ENCODE measurements at regions not wholly inside any gene's neighbourhood (a gene's known extent, or its start where the extent isn't known, plus 50 kb on each side); places are given as distances from the start of the nearest gene placed in this dataset.

- H4K20me1 ChIP-seq (ENCODE audit: insufficient read depth) = no peaks in the 10 kb centered on the region
- H3K9ac ChIP-seq = no peak overlapping the region
- H3K79me2 ChIP-seq (ENCODE audit: insufficient read depth) = no peaks in the 10 kb centered on the region
- no peaks in the 10 kb centered on the region for H3K9me2 ChIP-seq (ENCODE audit: insufficient read depth)
- H3K9me3 ChIP-seq (ENCODE audit: low read depth) = no peaks in the 10 kb centered on the region
- no peaks in the 10 kb centered on the region for H3K36me3 ChIP-seq (ENCODE audit: low read depth)
- no peak overlapping the region for H3K4me3 ChIP-seq
- peak; percentile 8 for DNase-seq
- no peaks in the 10 kb centered on the region for H3K27me3 ChIP-seq (replicated peaks; ENCODE audit: insufficient read depth)
- WGBS, 2 experiments (ENCODE audit: low coverage in 1 of 2, low lambda C conversion rate in 2 of 2, missing lambda C conversion rate in 2 of 2) = 83 to 86% methylated on average over 4 of the region's 4 CpGs
- H2AFZ ChIP-seq = no peak overlapping the region
- no peak overlapping the region for H3K27ac ChIP-seq
- TF ChIP-seq EZH2 (IDR thresholded peaks at IDR 0.05; ENCODE audit: insufficient read depth, poor library complexity, severe bottlenecking) = no peak
- TF ChIP-seq EZH2phosphoT487 (IDR thresholded peaks at IDR 0.05; ENCODE audit: insufficient read depth, low read depth) = no peak
- no peaks in the 10 kb centered on the region for H3K4me1 ChIP-seq (ENCODE audit: insufficient read depth)
- in situ Hi-C loops (cut with MboI) = no loop called here
- no peaks in the 10 kb centered on the region for H3F3A ChIP-seq (ENCODE audit: insufficient read depth)
- no peak overlapping the region for H3K4me2 ChIP-seq (ENCODE audit: unreplicated experiment)
Observed at GRCh38 chr20:7806831-7807230, 133.4 kb downstream of the HAO1 start.

DNA sequence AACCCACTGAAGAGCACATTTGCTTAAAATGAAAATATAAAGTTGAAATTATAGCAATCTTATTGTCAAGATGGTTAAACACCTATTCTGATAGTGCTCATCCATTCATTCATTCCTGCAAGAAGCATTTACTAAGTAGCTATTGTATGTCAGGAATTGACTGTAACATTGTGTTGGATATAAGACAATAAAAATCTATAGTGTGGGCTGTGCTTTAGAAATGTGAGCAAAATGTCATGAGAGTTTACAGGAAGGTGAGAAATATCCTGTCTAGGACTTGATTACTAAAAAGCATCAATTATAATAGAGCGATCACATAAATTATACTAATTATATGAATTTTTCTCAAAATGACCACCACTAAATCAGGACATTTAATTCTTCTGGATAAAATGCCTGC is 123.0 kb downstream of the HAO1 start:
- no peaks in the 10 kb centered on the region for H3K9me3 ChIP-seq (ENCODE audit: low read depth)
- no peaks in the 10 kb centered on the region for H4K20me1 ChIP-seq (ENCODE audit: insufficient read depth)
- H3F3A ChIP-seq (ENCODE audit: insufficient read depth) = no peaks in the 10 kb centered on the region
- no peaks in the 10 kb centered on the region for H3K79me2 ChIP-seq (ENCODE audit: insufficient read depth)
- no peaks in the 10 kb centered on the region for H3K27me3 ChIP-seq (replicated peaks; ENCODE audit: insufficient read depth)
- H3K27ac ChIP-seq = no peak overlapping the region
- 94 to 98% methylated on average over 1 of the region's 1 CpG for WGBS, 2 experiments (ENCODE audit: low coverage in 1 of 2, low lambda C conversion rate in 2 of 2, missing lambda C conversion rate in 2 of 2)
- no peaks in the 10 kb centered on the region for H3K4me1 ChIP-seq (ENCODE audit: insufficient read depth)
- H3K4me2 ChIP-seq (ENCODE audit: unreplicated experiment) = no peak overlapping the region
- no peaks in the 10 kb centered on the region for H3K36me3 ChIP-seq (ENCODE audit: low read depth)
- no peak overlapping the region for H2AFZ ChIP-seq
- no peaks in the 10 kb centered on the region for H3K9me2 ChIP-seq (ENCODE audit: insufficient read depth)
- TF ChIP-seq EZH2phosphoT487 (IDR thresholded peaks at IDR 0.05; ENCODE audit: insufficient read depth, low read depth) (no peak), EZH2 (IDR thresholded peaks at IDR 0.05; ENCODE audit: insufficient read depth, poor library complexity, severe bottlenecking) (no peak)
- H3K9ac ChIP-seq = no peak overlapping the region
- in situ Hi-C loops (cut with MboI) = no loop called here
- no peak overlapping the region for H3K4me3 ChIP-seq
- no peak for DNase-seq

DNA sequence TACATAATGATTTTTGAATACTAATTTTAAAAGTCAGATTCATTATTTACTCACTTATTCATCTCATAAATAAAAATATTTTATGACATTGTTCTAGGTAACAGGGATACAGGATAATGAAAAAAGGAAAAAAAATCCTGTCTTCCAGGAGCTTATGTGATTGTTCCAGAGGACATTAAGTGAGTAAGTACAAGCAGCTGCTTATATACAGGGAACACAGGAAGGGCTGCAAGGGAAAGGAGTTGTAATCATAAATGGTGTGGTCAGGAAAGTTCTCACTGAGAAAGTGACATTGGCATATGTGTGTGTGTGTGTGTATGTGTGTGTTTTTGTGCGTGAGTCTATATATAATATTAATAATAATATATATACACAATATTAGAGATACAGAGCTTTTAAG is 121.8 kb downstream of the HAO1 start:
- no peak for DNase-seq
- in situ Hi-C loops (cut with MboI) = no loop called here
- H2AFZ ChIP-seq = no peak overlapping the region
- no peaks in the 10 kb centered on the region for H3F3A ChIP-seq (ENCODE audit: insufficient read depth)
- H3K27ac ChIP-seq = no peak overlapping the region
- no peaks in the 10 kb centered on the region for H3K4me1 ChIP-seq (ENCODE audit: insufficient read depth)
- no peaks in the 10 kb centered on the region for H3K79me2 ChIP-seq (ENCODE audit: insufficient read depth)
- no peaks in the 10 kb centered on the region for H3K27me3 ChIP-seq (replicated peaks; ENCODE audit: insufficient read depth)
- WGBS, 2 experiments (ENCODE audit: low coverage in 1 of 2, low lambda C conversion rate in 2 of 2, missing lambda C conversion rate in 2 of 2) = 92 to 100% methylated on average over 1 of the region's 1 CpG
- no peak overlapping the region for H3K4me2 ChIP-seq (ENCODE audit: unreplicated experiment)
- H3K4me3 ChIP-seq = no peak overlapping the region
- H3K9me2 ChIP-seq (ENCODE audit: insufficient read depth) = no peaks in the 10 kb centered on the region
- no peaks in the 10 kb centered on the region for H3K9me3 ChIP-seq (ENCODE audit: low read depth)
- TF ChIP-seq EZH2 (IDR thresholded peaks at IDR 0.05; ENCODE audit: insufficient read depth, poor library complexity, severe bottlenecking) (no peak), EZH2phosphoT487 (IDR thresholded peaks at IDR 0.05; ENCODE audit: insufficient read depth, low read depth) (no peak)
- no peaks in the 10 kb centered on the region for H3K36me3 ChIP-seq (ENCODE audit: low read depth)
- H3K9ac ChIP-seq = no peak overlapping the region
- no peaks in the 10 kb centered on the region for H4K20me1 ChIP-seq (ENCODE audit: insufficient read depth)

DNA sequence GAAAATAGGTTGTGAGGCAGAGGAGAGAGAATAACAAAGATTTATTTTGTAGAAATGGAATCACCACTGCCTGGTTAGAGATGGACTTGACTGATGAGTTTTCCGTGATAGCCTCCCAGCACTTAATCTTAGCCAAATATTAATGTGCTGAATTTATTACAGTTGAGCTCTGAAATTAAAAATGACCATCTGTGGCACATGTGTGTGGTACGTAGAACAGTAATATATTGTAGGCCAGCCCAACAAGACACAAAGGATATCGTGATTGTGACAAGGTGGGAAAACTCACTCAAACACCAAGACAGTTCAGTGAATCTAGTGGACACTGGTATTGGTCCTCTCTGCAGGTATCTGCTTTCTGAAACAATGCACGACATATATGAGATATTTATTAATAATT is 119.4 kb downstream of the HAO1 start:
- Histone ChIP-seq H3K27ac (no peak overlapping the region), H3F3A (ENCODE audit: insufficient read depth) (no peaks in the 10 kb centered on the region), H2AFZ (0 out of 2 replicates have a peak overlapping the region, but pooled peaks have one; percentile 14), H3K4me1 (ENCODE audit: insufficient read depth) (no peaks in the 10 kb centered on the region), H3K4me2 (ENCODE audit: unreplicated experiment) (no peak overlapping the region), H3K9me2 (ENCODE audit: insufficient read depth) (no peaks in the 10 kb centered on the region), H3K27me3 (replicated peaks; ENCODE audit: insufficient read depth) (no peaks in the 10 kb centered on the region), H3K79me2 (ENCODE audit: insufficient read depth) (no peaks in the 10 kb centered on the region), H3K9me3 (ENCODE audit: low read depth) (no peaks in the 10 kb centered on the region), H3K36me3 (ENCODE audit: low read depth) (no peaks in the 10 kb centered on the region), H4K20me1 (ENCODE audit: insufficient read depth) (no peaks in the 10 kb centered on the region), H3K4me3 (no peak overlapping the region), H3K9ac (no peak overlapping the region)
- 27 to 31% methylated on average over 4 of the region's 4 CpGs for WGBS, 2 experiments (ENCODE audit: low coverage in 1 of 2, low lambda C conversion rate in 2 of 2, missing lambda C conversion rate in 2 of 2)
- no peak for DNase-seq
- no peak for TF ChIP-seq EZH2phosphoT487 (IDR thresholded peaks at IDR 0.05; ENCODE audit: insufficient read depth, low read depth)
- TF ChIP-seq EZH2 (IDR thresholded peaks at IDR 0.05; ENCODE audit: insufficient read depth, poor library complexity, severe bottlenecking) = no peak
- in situ Hi-C loops (cut with MboI) = no loop called here

DNA sequence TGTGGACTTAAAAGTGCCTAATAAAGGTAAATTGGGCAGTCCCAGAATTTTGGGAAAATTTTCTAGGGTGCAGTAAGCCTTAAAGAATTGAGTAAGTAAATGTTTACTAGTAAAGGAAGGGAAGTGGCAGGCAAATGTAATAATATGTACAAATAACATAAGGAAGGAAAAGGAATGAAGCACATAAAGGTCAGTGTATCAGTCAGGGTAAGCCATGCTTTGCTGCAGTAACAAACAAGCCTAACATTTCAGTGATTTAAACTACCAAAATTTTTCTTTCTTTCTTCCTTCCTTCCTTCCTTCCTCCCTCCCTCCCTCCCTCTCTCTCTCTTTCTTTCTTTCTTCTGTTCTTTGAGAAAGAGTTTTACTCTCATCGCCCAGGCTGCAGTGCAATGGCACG is 117.5 kb downstream of the HAO1 start:
- no peaks in the 10 kb centered on the region for H3K27me3 ChIP-seq (replicated peaks; ENCODE audit: insufficient read depth)
- no peak overlapping the region for H3K4me2 ChIP-seq (ENCODE audit: unreplicated experiment)
- in situ Hi-C loops (cut with MboI) = no loop called here
- H3K9me3 ChIP-seq (ENCODE audit: low read depth) = no peaks in the 10 kb centered on the region
- no peaks in the 10 kb centered on the region for H3K36me3 ChIP-seq (ENCODE audit: low read depth)
- H4K20me1 ChIP-seq (ENCODE audit: insufficient read depth) = no peaks in the 10 kb centered on the region
- H3K4me1 ChIP-seq (ENCODE audit: insufficient read depth) = no peaks in the 10 kb centered on the region
- no peaks in the 10 kb centered on the region for H3K9me2 ChIP-seq (ENCODE audit: insufficient read depth)
- H3F3A ChIP-seq (ENCODE audit: insufficient read depth) = no peaks in the 10 kb centered on the region
- H3K79me2 ChIP-seq (ENCODE audit: insufficient read depth) = no peaks in the 10 kb centered on the region
- H3K4me3 ChIP-seq = no peak overlapping the region
- DNase-seq = no peak
- TF ChIP-seq EZH2 (IDR thresholded peaks at IDR 0.05; ENCODE audit: insufficient read depth, poor library complexity, severe bottlenecking) = no peak
- TF ChIP-seq EZH2phosphoT487 (IDR thresholded peaks at IDR 0.05; ENCODE audit: insufficient read depth, low read depth) = no peak
- H3K9ac ChIP-seq = no peak overlapping the region
- 92 to 97% methylated on average over 2 of the region's 2 CpGs for WGBS, 2 experiments (ENCODE audit: low coverage in 1 of 2, low lambda C conversion rate in 2 of 2, missing lambda C conversion rate in 2 of 2)
- H3K27ac ChIP-seq = no peak overlapping the region
- H2AFZ ChIP-seq = no peak overlapping the region

All from GM23248 (cell line).